Colonic mucosa (tissue), 4 donors: ENCODE measurements at regions not wholly inside any gene's neighbourhood (a gene's known extent, or its start where the extent isn't known, plus 50 kb on each side); places are given as distances from the start of the nearest gene placed in this dataset.

Experiments
- DNase-seq: peaks from one replicate; pipeline ENCODE4 v3.0.0-alpha.2; 2020
- H3K27ac ChIP-seq: fragments of 200-600 bp; one replicate; pipeline ENCODE4 v1.8.0; 2021
- H3K27me3 ChIP-seq: fragments of 200-600 bp; one replicate; pipeline ENCODE4 v1.8.0; 2021
- H3K36me3 ChIP-seq: fragments of 200-600 bp; one replicate; pipeline ENCODE4 v1.8.0; 2021
- H3K4me1 ChIP-seq: fragments of 200-600 bp; one replicate; pipeline ENCODE4 v1.8.0; 2021; ENCODE audit warnings: mild to moderate bottlenecking
- H3K4me3 ChIP-seq: fragments of 200-600 bp; one replicate; pipeline ENCODE4 v1.8.0; 2021
- H3K9ac ChIP-seq, 2 donors: one replicate each; pipeline ENCODE4 v1.7.0; 2013; ENCODE audit warnings: control low read depth in 2 of 2, low read depth in 2 of 2, low read length in 2 of 2
- H3K9me3 ChIP-seq: fragments of 200-600 bp; one replicate; pipeline ENCODE4 v1.8.0; 2021
- intact Hi-C: fragments of 100-400 bp; cut with DNase I; formaldehyde crosslinking; loops from one replicate; pipeline ENCODE4 v1.14.1; 2022
- TF ChIP-seq, protein P1 (sequence below): fragments of 200-600 bp; IDR thresholded peaks from one replicate; pipeline ENCODE4 v1.8.0; 2022; ENCODE audit warnings: antibody characterized with exemption, mild to moderate bottlenecking
- donor health status: healthy.
- donor health status: DM: no; HTN: no; CAD: no.
- donor health status: DM: no; HTN: no; CAD: no.

DNA sequence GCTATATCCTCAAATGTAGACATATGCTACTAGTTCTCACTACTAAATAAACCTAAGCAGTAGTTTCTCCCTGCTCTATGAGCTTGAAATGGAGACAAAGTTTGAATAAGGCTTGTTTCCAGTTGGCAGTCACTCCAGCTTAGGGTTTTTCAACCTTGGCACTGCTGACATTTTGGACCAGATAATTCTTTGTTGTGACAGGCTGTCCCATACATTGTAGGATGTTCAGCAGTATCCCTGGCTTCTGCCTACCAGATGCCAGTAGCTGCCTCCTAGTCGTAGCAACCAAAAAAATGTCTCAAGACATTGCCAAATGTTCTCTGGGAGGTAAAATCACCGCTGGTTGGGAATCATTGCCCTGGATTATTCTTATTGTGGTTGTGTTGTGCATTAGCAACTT lies 182.7 kb upstream of the PARD3B start:
- Histone ChIP-seq H3K9me3 (no peaks in the 10 kb centered on the region), H3K4me1 (no peaks in the 10 kb centered on the region), H3K4me3 (no peak overlapping the region), H3K27ac (no peak overlapping the region), H3K36me3 (no peaks in the 10 kb centered on the region), H3K9ac (no peak overlapping the region), H3K27me3 (no peaks in the 10 kb centered on the region)
- DNase-seq = no peak
- intact Hi-C loops = no loop called here
- TF ChIP-seq, protein P1, sequence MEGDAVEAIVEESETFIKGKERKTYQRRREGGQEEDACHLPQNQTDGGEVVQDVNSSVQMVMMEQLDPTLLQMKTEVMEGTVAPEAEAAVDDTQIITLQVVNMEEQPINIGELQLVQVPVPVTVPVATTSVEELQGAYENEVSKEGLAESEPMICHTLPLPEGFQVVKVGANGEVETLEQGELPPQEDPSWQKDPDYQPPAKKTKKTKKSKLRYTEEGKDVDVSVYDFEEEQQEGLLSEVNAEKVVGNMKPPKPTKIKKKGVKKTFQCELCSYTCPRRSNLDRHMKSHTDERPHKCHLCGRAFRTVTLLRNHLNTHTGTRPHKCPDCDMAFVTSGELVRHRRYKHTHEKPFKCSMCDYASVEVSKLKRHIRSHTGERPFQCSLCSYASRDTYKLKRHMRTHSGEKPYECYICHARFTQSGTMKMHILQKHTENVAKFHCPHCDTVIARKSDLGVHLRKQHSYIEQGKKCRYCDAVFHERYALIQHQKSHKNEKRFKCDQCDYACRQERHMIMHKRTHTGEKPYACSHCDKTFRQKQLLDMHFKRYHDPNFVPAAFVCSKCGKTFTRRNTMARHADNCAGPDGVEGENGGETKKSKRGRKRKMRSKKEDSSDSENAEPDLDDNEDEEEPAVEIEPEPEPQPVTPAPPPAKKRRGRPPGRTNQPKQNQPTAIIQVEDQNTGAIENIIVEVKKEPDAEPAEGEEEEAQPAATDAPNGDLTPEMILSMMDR = no peak

DNA sequence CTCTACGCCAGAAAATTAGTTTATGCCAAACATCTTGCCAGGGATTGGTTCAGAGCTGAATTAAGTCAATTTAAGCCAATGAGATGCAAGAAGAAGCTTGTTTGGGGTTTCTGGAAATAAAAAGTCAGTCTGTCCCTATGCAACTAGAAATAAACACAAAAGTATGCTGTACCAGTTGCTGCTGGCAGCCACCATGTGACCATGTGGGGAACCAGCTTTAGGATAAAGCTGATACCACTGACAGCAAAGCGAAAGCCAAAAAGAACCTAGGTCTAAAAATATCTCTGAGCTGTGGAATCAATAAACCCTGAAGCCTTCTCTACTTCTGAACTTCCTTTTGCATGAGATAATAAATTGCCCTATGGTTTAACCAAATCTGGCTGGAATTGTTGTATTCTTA lies 181.8 kb upstream of the PARD3B start:
- intact Hi-C loops = no loop called here
- no peaks in the 10 kb centered on the region for H3K36me3 ChIP-seq
- TF ChIP-seq, protein P1 = no peak
- no peak overlapping the region for H3K27ac ChIP-seq
- no peaks in the 10 kb centered on the region for H3K27me3 ChIP-seq
- no peak for DNase-seq
- H3K4me1 ChIP-seq = no peaks in the 10 kb centered on the region
- no peak overlapping the region for H3K9ac ChIP-seq
- H3K4me3 ChIP-seq = no peak overlapping the region
- H3K9me3 ChIP-seq = no peaks in the 10 kb centered on the region

DNA sequence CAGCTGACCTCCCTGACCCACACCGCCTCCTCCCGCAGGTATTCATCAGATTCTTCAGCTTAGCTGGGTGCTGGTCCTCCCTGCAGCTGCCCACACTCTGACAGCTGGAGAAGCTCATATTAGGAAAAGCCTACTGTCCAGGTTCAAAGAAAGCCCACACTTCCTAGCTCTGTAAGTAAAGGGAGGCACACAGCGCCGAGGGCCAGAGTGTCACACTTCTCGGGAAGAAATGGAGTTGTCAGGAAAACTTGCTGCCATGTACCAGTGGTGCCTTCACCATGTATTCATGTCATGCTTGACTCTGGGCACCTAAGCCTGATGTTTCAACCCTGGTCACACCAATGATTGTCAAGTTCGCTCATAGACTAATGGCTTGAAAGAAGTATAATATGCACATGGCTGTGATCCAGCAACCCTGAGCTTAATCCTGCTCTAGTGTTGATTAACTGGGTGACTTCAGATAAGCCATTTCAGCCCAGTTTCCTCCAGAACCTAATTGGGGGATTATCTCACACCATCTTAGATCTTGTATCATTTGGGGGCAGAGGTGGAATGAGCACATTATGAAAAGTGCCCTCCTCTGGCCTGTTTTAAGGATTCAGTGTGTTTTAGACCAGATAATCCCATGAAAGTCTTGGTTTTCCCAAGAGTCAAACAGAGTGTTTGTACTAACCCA lies 180.3 kb upstream of the PARD3B start:
- Histone ChIP-seq H3K27ac (no peak overlapping the region), H3K36me3 (no peaks in the 10 kb centered on the region), H3K4me1 (no peaks in the 10 kb centered on the region), H3K9ac (no peak overlapping the region), H3K27me3 (no peaks in the 10 kb centered on the region), H3K9me3 (no peaks in the 10 kb centered on the region), H3K4me3 (no peak overlapping the region)
- intact Hi-C loops = no loop called here
- TF ChIP-seq, protein P1 = no peak
- DNase-seq = no peak

DNA sequence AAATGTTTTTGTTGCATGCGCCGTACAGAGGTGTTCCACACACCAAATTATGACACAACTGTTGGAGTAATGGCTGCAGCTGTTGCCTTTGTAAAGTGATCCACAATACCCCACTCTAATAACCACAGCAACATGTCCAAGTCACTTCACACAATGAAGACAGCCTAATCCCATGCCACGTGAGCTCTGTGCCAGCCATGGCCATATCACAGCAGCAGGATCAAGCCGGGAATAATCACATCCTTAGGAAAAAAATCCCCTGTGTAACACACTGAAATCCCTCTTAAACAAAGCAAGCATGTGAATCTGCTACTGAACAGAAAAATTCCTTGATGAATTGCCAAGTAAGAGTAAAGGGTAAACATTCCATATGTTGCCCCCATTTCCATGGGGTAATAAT lies 179.5 kb upstream of the PARD3B start:
- H3K4me3 ChIP-seq = no peak overlapping the region
- H3K4me1 ChIP-seq = no peaks in the 10 kb centered on the region
- no peak for DNase-seq
- no peak overlapping the region for H3K27ac ChIP-seq
- H3K9ac ChIP-seq = no peak overlapping the region
- H3K9me3 ChIP-seq = no peaks in the 10 kb centered on the region
- intact Hi-C loops = no loop called here
- TF ChIP-seq, protein P1 = no peak
- H3K27me3 ChIP-seq = no peaks in the 10 kb centered on the region
- H3K36me3 ChIP-seq = no peaks in the 10 kb centered on the region

DNA sequence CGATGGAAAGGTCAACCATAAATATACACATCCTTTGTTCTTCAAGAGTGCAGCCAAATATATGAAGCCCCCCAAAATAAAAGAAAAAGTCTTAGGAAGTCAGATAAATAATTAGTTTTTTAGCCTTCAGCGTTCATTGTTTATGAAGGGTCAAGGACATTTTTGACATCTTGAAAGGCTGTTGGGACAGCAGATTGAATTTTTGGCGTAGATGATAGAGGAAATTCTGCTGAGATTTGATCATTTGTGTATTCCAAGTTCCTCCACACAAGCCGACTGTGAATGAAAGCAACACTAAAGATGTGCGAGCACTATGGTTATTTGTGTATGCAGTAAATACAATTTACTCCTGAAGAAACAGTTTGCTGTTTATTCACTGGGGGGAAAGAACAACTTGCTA lies 177.8 kb upstream of the PARD3B start:
- Histone ChIP-seq H3K9ac (no peak overlapping the region), H3K27ac (no peak overlapping the region), H3K27me3 (no peaks in the 10 kb centered on the region), H3K4me1 (no peaks in the 10 kb centered on the region), H3K4me3 (no peak overlapping the region), H3K36me3 (no peaks in the 10 kb centered on the region), H3K9me3 (no peaks in the 10 kb centered on the region)
- intact Hi-C loops = no loop called here
- TF ChIP-seq, protein P1 = no peak
- DNase-seq = no peak
